ENCODE measurements at regions not wholly inside any gene's neighbourhood (a gene's known extent, or its start where the extent isn't known, plus 50 kb on each side); places are given as distances from the start of the nearest gene placed in this dataset.

- no peak for TF ChIP-seq AFF4 (CRISPR knock-in tag; IDR thresholded peaks at IDR 0.05; ENCODE audit: borderline replicate concordance)
- TF ChIP-seq ATF6 (CRISPR knock-in tag; IDR thresholded peaks at IDR 0.05) = no peak
- no peak for TF ChIP-seq CTCF (IDR thresholded peaks at IDR 0.05)
- no peak for TF ChIP-seq ATF2 (CRISPR knock-in tag; IDR thresholded peaks at IDR 0.05; ENCODE audit: borderline replicate concordance, low read depth)
Measured at GRCh38 chr7:117836-118614, 74.3 kb upstream of the FAM20C start.
